ENCODE measurements at regions not wholly inside any gene's neighbourhood (a gene's known extent, or its start where the extent isn't known, plus 50 kb on each side); places are given as distances from the start of the nearest gene placed in this dataset.

DNA sequence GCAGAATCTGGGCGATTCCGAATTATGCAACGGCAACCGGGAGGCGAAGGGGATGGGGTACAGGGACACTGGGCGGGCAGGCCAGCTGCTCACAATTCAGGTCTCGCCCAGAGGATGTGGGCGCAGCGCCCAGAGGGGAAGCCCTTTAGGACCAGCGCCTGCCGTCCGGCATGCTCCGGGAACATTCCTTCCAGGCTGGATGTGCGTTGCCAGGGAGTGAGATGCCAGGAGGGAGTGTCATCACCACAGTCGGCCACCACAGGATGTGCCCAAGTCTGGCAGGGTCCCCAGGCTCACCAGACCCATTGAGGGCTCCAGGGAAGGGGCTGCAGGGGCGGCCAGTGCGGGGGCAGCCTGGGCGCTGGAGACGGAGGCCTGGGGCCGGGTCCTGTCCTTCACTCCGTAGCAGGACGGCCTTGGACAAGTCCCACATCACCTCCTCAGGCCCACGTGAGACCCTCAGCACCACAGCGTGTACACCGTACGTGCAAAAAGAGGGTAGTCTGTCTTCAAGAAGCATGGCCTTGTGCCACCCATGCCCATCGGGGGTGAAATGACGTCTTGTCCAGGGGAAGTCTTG, 63.9 kb downstream of the FOXL3 start:
- intact Hi-C loops (cut with DNase I), result no loop called here
- H3K4me1 ChIP-seq, result peaks cover 0 to 34% (median 8%) of the 10 kb centered on the region in 3 donors
- WGBS, 2 donors, result 83 to 95% methylated on average over 4 to 16 of the region's 28 CpGs
- peaks cover 0 to 2% (median 0%) of the 10 kb centered on the region in 4 donors for H3K27me3 ChIP-seq
- H3K36me3 ChIP-seq, result no peaks in the 10 kb centered on the region
- DNase-seq, result no peak
- H3K9me3 ChIP-seq, result peaks cover 0 to 7% (median 3%) of the 10 kb centered on the region in 3 donors
- H3K27ac ChIP-seq, result no peak overlapping the region
- H3K4me3 ChIP-seq, result no peak overlapping the region
- no peak for TF ChIP-seq POLR2A (IDR thresholded peaks at IDR 0.05)
- TF ChIP-seq, protein P1, sequence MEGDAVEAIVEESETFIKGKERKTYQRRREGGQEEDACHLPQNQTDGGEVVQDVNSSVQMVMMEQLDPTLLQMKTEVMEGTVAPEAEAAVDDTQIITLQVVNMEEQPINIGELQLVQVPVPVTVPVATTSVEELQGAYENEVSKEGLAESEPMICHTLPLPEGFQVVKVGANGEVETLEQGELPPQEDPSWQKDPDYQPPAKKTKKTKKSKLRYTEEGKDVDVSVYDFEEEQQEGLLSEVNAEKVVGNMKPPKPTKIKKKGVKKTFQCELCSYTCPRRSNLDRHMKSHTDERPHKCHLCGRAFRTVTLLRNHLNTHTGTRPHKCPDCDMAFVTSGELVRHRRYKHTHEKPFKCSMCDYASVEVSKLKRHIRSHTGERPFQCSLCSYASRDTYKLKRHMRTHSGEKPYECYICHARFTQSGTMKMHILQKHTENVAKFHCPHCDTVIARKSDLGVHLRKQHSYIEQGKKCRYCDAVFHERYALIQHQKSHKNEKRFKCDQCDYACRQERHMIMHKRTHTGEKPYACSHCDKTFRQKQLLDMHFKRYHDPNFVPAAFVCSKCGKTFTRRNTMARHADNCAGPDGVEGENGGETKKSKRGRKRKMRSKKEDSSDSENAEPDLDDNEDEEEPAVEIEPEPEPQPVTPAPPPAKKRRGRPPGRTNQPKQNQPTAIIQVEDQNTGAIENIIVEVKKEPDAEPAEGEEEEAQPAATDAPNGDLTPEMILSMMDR (IDR thresholded peaks at IDR 0.05), result no peak

DNA sequence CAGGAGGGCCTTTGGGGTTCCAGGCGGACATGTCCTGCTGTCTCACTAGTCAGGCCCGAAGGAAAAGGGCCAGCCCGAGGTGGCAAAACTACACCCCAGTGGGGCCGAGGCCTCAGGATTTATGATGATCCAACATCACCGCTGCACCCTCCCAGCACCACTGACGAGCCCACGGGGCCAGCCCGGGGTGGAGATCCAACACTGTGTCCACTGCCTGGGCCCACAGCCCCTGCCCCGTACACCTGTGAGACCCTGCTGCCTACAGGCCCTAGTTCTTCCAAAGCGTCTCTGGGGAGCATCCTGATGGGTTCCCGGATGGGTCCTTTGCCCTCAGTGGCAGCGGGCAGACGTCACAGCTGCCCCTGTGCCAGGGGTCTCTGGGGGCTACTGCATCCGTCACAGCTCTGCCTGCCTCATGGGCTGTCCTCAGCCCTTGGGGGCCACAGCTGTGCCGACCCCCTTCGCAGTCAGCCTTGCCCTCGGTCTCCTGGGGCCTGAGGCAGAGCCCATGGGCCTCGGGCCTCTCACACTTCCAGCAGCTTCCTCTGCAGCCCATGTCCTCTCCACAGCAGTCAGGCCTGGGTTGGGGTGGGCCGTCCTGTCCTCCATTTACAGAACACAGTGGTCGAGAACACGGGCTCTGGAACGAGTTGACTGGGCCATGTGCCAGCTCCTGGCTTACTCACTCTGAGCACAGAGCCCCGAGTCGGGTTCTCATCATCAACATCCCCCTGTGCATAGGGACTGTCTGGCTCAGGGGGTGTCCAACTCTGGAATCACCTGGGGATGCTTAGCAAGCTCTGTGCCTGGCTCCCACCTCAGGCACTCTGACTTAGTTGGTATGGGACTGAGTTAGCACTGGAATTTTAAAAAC, 64.9 kb downstream of the FOXL3 start:
- no peak for DNase-seq
- 82 to 100% methylated on average over 2 to 9 of the region's 24 CpGs for WGBS, 2 donors
- peaks cover 0 to 7% (median 3%) of the 10 kb centered on the region in 3 donors for H3K9me3 ChIP-seq
- intact Hi-C loops (cut with DNase I), result no loop called here
- H3K36me3 ChIP-seq, result no peaks in the 10 kb centered on the region
- H3K27ac ChIP-seq, result no peak overlapping the region
- peaks cover 0 to 8% (median 0%) of the 10 kb centered on the region in 4 donors for H3K27me3 ChIP-seq
- peaks cover under 1 to 41% (median 11%) of the 10 kb centered on the region in 3 donors for H3K4me1 ChIP-seq
- H3K4me3 ChIP-seq, result no peak overlapping the region
- TF ChIP-seq, protein P1 (IDR thresholded peaks at IDR 0.05), result no peak
- no peak for TF ChIP-seq POLR2A (IDR thresholded peaks at IDR 0.05)

DNA sequence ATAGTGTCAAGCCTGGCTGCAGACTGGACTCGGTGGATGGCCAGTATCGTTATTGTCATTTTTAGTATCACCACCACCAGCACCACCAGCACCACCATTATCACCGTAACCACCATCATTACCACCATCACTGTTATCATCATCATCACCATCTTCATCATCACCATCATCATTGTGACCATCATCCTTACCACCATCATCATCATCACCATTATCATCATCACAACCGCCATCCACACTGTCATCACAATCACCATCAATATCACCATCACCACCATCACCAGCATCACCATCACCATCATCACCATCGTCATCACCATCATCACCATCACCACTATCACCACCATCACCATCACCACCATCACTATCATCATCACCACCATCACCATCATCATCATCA, 65.6 kb downstream of the FOXL3 start:
- Histone ChIP-seq H3K4me3 (no peak overlapping the region), H3K36me3 (no peaks in the 10 kb centered on the region), H3K4me1 (peaks cover 6 to 48% (median 17%) of the 10 kb centered on the region in 3 donors), H3K27me3 (peaks cover 0 to 16% (median 0%) of the 10 kb centered on the region in 4 donors), H3K27ac (no peak overlapping the region), H3K9me3 (peaks cover 0 to 7% (median 3%) of the 10 kb centered on the region in 3 donors)
- 86 to 92% methylated on average over 5 of the region's 5 CpGs for WGBS, 2 donors
- TF ChIP-seq, protein P1 (IDR thresholded peaks at IDR 0.05), result no peak
- TF ChIP-seq POLR2A (IDR thresholded peaks at IDR 0.05), result no peak
- no peak for DNase-seq
- intact Hi-C loops (cut with DNase I), result no loop called here

DNA sequence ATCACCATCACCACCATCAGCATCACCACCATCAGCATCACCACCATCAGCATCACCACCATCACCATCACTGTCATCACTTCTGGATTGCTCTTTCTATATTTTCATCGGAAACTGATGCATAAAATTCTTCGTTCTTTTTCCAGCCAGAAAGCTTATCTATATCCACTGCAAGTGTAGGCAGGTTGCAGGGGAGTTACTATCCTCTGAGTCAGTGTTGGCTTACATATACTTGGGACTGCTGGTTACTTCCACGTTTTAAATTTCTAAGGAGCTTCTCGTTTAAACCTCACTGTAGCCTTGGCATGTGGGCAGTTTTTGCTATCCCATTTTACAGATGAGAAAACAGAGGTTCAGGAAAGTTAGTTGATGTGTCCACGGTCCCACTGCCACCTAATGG, 66.1 kb downstream of the FOXL3 start:
- Histone ChIP-seq H3K4me3 (no peak overlapping the region), H3K27ac (no peak overlapping the region), H3K9me3 (peaks cover 0 to 7% (median 3%) of the 10 kb centered on the region in 3 donors), H3K27me3 (peaks cover 0 to 17% (median 0%) of the 10 kb centered on the region in 4 donors), H3K4me1 (peaks cover 6 to 49% (median 17%) of the 10 kb centered on the region in 3 donors), H3K36me3 (no peaks in the 10 kb centered on the region)
- DNase-seq, result no peak
- intact Hi-C loops (cut with DNase I), result no loop called here
- TF ChIP-seq, protein P1 (IDR thresholded peaks at IDR 0.05), result no peak
- TF ChIP-seq POLR2A (IDR thresholded peaks at IDR 0.05), result no peak
- whole genome bisulfite sequencing, 2 donors, result 41 to 53% methylated on average over 5 of the region's 5 CpGs
